ENCODE measurements at regions not wholly inside any gene's neighbourhood (a gene's known extent, or its start where the extent isn't known, plus 50 kb on each side); places are given as distances from the start of the nearest gene placed in this dataset.

DNA sequence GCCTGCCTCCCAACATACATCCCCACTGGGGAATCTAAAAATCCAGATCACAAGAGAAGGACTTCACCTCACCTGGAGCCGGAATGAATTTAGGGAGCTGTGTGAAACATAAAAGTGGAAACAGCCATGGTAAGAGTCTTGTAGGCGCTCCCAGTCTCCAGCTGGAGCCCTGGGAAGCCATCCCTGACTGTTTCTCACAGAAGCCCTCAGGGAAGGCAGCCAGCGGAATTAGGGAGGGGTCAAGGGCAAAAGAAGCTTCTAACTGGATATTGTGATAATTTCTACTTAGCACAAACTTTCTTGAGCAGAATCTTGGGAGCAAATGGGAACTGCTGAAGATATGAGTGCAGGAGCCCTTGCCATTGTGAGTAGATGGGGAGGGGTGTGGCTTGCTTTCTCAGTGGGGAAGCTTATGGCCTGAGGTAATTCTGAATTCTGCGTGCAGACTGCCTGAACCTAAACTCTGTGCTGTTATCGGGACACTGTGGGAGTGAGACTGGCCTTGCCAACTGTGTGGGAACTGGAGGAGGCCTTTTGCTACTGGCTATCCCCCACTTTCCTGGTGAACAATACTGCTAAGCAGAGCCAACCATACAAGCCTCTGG lies 174.4 kb upstream of the SMC2 start:
- DNase-seq (ENCODE audit: low spot score), result no peak

DNA sequence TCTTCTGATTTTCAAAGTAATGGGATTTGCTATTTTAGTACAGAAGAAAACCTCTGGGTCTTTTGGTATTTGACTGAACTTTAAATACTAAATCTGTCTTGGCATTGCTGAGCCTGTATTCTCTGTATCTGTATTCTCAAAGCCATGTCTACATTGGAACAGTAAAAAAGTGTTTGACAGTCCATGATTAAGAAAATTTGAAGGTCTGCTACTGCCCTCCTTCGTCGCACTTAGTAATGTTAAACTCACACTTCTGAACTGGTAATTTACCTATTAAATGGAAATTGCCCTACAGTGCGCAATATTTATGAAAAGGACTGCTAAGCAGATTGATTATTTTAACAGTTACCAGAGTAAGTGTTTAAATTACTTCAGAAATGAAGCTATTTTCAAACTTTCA lies 165.7 kb upstream of the SMC2 start:
- peak; percentile 14 for DNase-seq (ENCODE audit: low spot score)

DNA sequence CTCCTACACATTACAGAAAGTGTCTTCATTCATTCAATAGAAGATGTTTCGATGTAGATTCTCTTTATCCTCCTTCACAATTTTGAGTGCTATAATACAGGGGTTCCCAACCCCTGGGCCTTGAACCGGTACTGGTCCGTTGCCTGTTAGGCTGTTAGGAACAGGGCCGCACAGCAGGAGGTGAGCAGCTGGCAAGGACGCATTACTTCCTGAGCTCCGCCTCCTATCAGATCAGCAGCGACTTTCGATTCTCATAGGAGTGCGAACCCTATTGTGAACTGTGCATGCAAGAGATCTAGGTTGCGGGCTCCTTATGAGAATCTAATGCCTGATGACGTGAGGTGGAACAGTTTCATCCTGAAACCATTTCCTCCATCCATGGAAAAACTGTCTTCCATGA lies 153.0 kb upstream of the SMC2 start:
- no peak for DNase-seq (ENCODE audit: low spot score)

- DNase-seq (ENCODE audit: low spot score), result no peak
Measured at GRCh38 chr9:103942200-103942599, 151.9 kb upstream of the SMC2 start.

- DNase-seq (ENCODE audit: low spot score), result no peak
Measured at GRCh38 chr9:103942651-103943050, 151.5 kb upstream of the SMC2 start.

DNA sequence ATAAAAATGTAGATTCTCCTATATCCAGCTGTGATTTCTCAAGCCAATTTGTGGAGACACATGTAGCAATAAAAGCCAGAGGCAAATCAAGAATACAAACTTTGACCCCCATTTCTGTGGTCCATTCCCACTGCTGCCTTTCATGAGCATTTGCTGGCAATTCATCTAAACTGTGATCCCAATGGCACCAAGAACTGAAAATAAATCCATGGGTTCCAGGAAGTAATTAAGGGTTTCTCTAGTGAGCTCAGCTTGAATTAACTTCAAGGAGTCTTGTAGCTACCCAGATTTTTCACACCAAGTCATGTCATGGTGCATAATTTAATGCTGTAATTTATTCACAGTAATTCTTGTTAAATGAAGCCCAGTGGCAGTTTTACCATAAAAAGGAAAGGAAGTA lies 145.0 kb upstream of the SMC2 start:
- no peak for DNase-seq (ENCODE audit: low spot score)

DNA sequence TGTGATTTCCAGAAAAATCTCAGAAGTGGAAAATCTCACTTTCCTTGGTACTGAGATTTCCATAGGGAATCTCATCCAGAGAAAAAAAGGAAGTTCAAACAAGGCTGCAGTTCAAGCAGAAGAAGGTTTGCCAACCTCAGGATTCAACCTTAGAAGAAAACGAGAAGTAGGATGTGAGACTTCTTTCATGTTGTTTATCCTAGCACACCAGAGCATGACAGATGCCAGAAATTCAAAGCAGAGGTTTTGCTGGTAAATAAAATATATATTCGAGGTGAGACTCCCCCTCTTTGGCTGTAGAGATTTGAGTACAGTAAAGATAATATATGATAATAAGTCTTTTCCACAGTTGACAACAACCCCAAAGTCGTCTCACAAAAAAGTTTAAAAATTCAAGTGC lies 116.9 kb upstream of the SMC2 start:
- no peak for DNase-seq (ENCODE audit: low spot score)

DNA sequence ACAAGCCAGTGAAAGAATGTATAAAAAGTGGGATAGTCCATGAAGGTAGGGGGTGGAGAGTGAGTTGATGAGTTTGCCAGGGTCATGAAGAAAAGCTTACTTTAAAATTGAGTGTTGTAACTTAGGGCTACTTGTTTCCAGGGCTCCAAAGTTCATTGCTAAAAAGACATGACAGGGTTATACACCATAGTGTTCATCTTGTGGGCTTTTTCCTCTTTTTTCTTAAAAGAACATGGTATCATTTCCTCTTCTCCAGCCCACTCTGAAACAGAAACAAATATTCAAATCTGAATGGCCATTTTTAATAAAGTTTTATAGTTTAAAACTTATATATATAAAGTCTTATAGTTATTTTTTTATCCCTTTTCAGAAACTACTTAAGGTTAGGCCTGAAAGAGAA lies 115.7 kb upstream of the SMC2 start:
- no peak for DNase-seq (ENCODE audit: low spot score)

DNA sequence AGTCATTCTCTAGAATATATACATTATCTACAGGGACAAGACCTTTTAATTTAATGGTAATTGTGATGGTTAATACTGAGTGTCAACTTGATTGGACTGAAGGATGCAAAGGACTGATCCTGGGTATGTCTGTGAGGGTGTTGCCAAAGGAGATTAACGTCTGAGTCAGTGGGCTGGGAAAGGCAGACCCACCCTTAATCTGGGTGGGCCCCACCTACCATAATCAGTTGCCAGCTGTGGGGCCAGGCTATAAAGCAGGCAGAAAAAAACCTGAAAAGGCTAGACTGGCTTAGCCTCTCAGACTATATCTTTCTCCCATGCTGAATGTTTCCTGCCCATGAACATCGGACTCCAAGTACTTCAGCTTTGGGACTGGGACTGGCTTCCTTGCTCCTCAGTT lies 112.2 kb upstream of the SMC2 start:
- no peak for DNase-seq (ENCODE audit: low spot score)

- no peak for DNase-seq (ENCODE audit: low spot score)
Measured at GRCh38 chr9:103985077-103985476, 109.0 kb upstream of the SMC2 start.

DNA sequence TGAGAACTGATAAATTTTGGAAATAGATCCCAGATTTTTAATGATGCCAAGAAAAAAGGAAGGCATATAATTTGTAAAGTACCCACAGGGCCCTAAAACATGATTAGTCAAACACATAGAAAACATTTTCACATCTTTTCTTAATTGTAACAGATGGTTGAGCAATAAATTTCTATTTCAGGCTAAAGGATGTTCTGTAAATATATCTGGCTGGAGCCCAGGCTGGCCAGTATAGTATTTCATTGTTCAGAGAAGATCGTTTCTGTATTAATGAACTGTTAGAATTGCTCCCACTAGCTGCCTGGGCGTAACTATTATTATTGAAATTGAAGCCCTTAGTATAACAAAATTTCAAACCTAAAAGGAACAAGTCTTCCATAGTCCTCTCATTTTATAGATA lies 105.3 kb upstream of the SMC2 start:
- no peak for DNase-seq (ENCODE audit: low spot score)

- DNase-seq (ENCODE audit: low spot score), result no peak
Measured at GRCh38 chr9:103990311-103990710, 103.8 kb upstream of the SMC2 start.

DNA sequence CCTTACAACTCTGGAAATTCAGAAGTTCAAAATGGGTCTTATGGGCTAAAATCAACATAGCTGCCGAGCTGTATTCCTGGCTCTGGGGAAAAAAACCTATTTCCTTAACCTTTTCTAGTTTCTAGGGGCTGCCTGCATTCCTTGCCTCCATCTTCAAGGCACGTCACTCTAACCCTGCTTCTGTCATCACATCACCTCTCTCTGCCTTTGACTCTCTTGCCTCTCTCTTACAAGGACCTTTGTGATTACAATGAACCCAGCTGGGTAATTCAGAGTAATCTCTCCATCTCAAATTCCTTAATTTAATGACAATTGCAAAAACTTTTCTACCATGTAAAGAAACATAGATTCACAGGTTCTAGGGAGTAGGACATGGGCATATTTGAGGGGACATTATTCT lies 103.1 kb upstream of the SMC2 start:
- no peak for DNase-seq (ENCODE audit: low spot score)

DNA sequence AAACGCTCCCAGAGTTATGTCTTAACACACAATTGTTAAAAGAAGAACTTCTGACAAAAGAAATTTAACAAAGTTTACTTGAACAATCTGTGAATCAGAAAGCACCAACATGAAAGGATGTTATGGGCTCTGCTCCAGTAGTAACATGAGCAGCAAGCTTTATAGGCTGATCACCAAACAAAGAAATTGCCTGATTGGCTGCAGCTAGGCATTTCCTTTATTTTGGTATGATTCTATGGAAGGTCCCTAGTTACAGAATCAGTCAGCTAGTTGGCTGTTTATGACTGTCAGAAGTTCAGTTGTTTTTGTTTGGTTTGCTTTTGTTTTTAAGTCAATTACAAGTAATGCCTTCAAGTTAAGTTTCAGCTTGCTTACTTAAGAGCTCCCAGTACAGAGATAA lies 102.4 kb upstream of the SMC2 start:
- no peak for DNase-seq (ENCODE audit: low spot score)

- no peak for DNase-seq (ENCODE audit: low spot score)
Measured at GRCh38 chr9:103992938-103993579, 101.0 kb upstream of the SMC2 start.

DNA sequence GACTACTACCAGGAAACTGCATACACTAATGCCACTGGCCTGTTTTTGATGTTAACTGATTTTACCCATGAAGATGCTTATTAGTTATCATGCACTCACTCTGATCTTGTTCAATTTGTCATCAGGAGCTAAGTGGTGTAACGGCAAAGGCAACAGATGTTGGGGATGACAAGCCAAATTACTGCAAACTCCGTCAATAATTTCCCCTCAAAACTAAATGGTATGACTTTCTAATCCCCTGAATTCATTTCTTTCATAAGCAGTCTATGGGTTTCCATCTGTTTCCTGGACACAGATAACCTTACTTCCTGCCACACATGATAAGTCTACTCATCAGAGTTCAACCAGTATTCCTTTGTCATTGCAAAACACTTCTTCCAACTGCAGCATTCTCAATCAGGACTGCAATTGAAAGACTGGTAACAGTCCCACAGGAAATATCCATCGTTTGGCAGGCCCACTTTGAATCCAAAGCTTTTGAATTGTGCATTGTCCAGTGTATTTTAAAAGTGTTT lies 96.2 kb upstream of the SMC2 start:
- DNase-seq (ENCODE audit: low spot score), result no peak

DNA sequence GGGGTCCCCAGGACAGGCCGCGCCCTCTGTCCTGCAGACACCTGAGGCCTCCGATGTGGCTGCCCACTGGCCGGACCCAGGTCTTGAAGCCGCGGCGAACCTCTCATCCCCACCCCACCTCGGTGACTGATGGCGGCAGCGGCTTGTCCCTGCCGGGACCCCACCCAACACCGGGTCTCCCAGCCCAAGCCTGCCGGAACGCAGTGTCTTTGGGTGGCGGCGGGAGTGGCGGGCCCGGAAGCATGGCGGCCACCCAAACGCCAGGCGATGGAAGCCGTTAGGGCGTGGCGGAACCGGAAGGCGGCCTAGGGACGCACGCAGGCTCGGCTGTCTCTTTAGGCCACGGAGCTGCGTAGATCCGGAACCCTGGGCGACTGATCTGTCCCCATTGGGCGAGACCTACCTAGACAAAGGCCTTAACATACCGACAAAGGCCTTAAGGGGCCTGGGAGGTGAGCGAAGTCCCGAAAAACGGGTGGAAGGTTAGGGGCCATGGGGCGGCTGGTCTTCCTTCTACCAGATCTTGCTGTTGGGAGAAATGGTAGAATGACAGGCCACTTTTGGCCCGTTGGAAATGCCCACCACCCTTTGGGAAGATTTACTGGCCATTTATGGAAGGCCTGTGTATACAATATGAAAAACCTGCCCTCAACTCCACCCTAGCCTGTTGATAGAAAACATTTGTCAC lies 94.6 kb upstream of the SMC2 start:
- no peak for DNase-seq (ENCODE audit: low spot score)

- DNase-seq (ENCODE audit: low spot score), result no peak
Measured at GRCh38 chr9:104009826-104010225, 84.3 kb upstream of the SMC2 start.

DNA sequence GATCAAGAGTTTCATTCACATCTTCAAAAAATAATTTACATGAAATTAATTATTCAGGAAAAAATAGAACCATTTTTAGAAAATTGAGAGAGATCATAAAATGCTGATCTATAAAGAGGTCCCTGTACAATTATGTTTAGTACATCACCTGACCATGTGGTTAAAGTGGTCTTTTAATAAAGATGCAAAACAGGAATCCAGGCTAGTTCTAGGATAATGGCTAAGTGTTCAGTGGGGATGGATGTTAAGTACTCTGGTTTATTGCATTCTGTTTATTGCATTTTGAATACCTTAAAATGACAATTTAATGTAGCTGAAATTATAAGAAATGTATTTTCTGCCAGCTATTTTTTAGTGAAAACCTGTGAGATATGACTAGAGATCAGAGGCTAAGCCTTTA lies 72.0 kb upstream of the SMC2 start:
- DNase-seq (ENCODE audit: low spot score), result no peak

- DNase-seq (ENCODE audit: low spot score), result no peak
Measured at GRCh38 chr9:104025104-104025503, 69.0 kb upstream of the SMC2 start.

DNA sequence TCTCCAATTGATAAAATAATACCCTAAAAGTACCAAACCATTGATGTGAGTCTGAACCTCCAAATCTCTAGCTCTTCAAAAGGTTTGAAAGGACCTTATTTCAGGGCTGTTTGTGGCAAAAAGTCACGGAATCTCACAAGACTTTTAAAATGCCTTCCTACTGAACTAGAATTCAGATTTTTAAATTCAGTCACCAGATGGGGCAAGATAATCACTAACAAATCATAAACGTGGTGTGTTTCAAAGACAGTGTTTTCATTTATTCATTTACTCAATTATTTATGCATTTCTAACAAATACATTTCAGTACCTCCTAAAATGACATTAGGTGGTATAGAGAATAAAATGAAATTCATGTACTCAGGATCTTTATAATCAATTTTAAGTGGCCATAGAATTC lies 68.2 kb upstream of the SMC2 start:
- peak; percentile 3 for DNase-seq (ENCODE audit: low spot score)

- DNase-seq (ENCODE audit: low spot score), result no peak
Measured at GRCh38 chr9:104027295-104027694, 66.8 kb upstream of the SMC2 start.

- no peak for DNase-seq (ENCODE audit: low spot score)
Measured at GRCh38 chr9:104028827-104029226, 65.3 kb upstream of the SMC2 start.
